IPS-11a (cell line): ENCODE measurements at regions not wholly inside any gene's neighbourhood (a gene's known extent, or its start where the extent isn't known, plus 50 kb on each side); places are given as distances from the start of the nearest gene placed in this dataset.

Experiments
- H3K4me3 ChIP-seq: one replicate; pipeline ENCODE4 v1.5.1; 2013; ENCODE audit warnings: low read depth, low read length, control low read depth

DNA sequence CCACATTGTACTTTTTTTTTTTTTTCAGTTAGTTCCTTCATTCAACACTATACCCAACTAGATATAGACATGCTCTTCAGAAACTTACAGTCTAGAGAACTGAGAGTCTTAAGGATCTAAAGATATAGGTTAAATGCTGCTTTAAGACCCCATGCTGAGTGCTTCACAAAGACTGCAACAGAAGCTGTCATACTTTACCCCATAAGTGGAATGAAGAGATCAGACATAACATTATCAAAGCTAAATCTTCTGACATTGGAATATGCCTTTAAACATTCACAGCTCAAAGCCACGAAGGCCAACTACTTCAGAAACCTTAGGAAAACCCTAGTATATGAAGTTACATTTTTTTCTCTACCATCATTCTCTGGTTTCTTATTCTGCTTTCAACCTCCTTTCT is 666.4 kb downstream of the KCNT2 start:
- no peak overlapping the region for H3K4me3 ChIP-seq

DNA sequence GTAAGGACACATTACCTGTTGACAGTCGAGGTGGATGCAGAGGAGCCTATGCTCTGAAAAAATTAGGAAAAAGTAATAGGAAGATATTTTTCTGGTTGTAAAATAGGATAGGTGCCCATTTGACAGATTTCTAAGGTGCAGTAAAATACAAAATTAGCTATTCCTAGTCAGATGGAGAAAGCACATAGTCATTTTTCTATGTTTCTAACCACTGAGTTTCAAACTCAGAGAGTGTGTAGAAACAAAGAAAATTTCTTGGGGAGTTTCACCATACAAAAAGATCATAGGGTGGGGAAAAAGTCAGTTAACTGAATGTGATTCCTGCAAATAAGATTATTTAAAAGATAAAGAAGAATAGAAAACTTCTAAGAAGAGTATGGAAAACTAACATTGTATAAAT is 666.9 kb downstream of the KCNT2 start:
- no peak overlapping the region for H3K4me3 ChIP-seq

DNA sequence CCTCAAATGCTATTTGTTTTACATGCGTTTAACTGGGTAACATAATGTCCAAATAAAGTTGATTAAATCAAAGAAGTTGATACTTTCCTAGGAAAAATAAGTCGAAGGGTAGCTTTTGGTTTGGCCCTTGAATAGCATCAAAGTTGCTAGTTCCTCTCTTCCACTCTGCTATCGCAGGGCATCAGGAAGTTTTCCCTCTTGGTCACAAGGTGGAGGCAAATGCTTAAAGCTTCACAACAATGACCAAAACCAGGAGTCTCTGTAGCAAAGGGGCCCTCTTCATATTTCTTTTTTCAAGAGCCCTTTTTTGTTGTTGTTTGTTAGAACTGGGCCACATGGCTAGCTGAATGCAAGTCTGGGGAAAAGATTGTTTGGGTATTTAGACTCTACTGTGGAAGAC is 668.4 kb downstream of the KCNT2 start:
- no peak overlapping the region for H3K4me3 ChIP-seq

DNA sequence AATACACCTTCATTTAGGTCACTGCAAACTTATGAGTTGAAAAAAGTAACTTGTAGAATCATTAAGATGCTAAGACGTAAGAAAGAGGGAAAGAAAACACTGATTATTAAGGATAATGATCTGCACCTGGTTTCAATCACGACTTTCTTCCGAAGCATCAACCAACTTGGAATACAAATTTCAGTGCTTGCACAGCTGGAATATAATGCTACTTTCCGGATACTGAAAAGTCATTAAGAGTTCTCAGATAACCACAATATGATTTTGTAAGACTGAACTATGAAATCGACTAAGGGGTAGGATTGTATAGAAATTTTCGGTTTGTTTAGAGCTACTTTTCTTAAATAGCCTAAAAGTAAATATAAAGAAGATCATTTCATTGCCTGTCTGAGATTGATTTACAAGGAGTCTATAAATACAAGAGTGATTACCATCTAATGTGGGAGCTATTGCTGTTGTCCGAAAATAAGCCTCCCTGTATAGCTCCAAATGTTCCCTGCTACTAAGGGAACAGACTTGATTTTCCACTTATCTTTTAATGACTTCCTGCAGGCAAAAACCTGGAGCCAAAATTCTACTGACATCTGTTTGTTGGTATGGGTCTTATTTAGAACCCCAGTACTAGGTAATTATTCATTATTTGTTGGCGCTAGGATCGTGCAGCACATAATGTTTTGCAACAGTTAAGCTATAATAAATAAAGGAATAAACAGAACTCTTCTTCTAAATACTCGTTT is 673.3 kb downstream of the KCNT2 start:
- no peak overlapping the region for H3K4me3 ChIP-seq

DNA sequence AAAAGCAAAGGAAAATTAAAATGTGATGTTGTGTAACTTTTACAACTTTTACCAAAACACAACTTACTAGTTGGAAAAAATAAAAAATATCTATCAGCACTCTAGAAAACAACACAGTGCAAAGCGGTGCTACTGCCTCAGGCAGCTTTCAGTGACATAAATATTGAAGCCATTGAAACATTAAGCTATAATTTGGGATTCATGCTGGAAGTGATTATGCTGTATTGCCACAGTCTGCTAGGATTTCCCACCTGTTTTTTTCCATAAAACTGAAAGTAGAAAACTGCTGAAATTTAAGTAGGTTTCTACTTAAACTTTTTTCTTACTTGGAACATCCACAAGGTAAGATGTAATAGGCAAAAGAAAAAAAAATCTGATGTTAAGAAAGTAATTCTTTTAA is 674.4 kb downstream of the KCNT2 start:
- H3K4me3 ChIP-seq: no peak overlapping the region

DNA sequence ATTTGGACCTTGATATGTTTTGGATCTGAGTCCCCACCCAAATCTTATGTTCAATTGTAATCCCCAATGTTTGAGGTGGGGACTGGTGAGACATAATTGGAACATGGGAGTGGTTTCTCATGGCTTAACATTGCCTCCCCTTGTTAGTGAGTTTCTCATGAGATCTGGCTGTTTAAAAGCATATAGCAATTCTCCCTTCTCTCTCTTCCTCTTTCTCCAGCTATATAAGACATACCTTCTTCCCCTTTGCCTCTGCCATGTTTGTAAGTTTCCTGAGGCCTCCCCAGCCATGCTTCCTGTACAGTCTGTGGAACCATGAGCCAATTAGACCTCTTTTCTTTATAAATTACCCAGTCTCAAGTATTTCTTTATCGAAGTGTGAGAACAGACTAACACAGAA is 692.4 kb downstream of the KCNT2 start:
- no peak overlapping the region for H3K4me3 ChIP-seq

DNA sequence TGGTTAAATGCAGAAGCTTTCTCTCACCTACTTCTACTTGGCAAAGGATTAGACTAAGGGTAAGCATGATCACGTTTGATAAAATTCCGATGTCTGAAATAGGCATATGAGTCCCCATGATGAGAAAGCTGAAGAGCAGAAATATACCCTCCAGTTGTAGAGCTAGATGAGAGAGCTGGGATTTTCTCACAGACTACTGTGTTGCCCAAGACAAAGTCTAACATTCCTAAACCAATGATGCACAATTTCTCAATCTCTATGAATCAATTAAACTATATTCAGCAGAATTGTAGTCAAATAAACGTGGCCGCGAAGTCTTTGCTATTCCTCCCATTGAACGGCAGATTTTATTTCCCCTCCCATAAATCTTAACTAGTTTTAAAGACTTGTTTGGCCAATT is 699.2 kb downstream of the KCNT2 start:
- H3K4me3 ChIP-seq: no peak overlapping the region

DNA sequence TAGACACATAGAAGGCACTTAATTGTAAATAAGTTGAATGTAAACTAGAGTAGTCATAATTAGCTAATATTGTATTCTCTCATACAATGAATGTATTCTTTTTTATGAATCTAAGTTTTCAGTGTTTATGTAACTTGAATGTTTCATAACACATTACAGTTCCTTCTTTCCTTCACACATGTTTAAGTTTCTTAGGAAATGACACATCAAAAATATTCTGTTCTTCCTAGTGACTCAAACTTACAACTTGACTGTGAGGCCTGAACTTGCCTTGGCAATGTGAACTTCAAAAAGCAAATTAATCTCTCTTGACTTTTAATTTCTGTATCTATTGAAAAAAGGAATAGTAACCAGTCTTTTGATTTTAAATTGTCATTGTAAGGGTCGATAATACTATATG is 700.1 kb downstream of the KCNT2 start:
- H3K4me3 ChIP-seq: no peak overlapping the region

DNA sequence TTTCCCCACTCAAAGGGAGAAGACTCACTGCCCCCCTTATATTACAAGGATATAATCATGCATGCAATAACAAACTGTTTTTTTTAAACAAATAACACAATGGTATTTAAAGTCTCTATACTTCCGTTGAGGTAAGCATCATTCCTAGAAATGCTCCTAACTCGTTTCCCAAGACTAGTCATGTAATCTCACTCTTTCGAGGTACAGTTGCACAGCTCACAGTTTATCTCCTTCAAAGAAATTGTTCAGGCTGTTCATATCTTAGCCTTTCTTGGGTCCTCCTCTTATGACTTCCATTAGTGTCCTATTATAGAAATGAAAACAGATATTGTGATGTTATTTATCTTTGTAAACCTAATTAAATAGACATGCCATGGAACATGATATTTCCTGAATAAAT is 705.0 kb downstream of the KCNT2 start:
- no peak overlapping the region for H3K4me3 ChIP-seq

DNA sequence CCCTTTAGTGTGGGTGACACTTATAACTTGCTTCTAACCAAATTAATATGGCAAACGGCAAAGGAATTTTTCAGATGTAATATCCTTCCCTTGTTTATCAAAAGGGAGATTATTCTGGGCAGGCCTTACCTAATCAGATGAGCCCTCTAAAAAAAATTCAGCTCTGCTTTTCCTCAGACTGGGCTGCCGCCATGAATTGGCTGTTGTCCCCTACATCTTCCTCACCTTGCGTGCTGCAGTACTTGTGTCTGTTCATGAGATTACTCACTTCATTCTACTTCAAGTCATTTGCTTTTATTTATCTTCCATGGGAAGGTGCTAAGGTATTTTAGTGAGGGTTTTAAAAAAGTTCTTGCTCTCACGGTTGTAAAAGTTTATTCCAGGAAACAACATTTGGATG is 705.5 kb downstream of the KCNT2 start:
- H3K4me3 ChIP-seq: no peak overlapping the region

DNA sequence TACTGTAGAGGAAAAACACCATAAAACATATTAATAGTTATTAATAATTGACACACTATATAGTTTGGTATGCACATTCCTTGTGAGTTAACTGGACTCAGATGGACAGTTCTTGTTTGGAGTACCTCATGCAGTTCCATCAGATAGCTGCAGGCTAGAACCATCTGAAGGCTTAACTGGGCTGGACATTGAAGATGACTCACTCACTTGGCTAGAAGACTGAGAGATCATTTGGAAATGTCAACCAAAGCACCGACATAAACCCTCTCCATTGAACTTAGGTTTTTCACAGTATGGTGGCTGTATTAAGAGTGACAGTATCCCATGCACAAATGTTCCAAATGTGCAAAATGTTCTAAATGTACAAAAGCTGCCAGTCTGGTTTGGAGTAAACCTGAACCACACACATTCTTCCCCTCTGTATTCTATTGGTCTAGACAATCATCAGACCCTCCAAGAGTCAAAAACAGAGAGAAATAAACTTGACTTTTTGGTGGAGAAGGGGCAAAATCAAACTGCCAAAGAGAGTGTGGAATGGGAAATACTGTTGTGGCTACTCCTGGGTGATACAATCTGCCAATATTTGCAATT is 708.4 kb downstream of the KCNT2 start:
- H3K4me3 ChIP-seq: no peak overlapping the region

DNA sequence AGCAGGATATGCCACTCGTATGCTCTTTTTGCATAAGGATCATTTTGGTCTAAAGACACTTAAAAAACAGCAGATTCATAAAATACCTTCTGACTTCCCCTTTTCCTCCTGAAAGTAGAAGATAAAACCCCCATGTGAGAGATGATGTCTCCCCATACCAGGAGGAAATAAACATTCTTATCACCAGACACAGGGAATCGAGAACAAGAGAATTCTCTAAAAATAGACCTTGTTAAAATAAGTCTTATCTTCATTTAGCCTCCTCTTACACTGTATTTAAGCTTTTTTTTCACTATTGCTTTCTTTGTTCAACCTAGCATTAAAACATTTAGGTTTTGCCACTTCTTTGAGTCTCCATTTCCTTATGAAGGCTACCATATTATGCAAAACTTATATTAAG is 709.3 kb downstream of the KCNT2 start:
- H3K4me3 ChIP-seq: no peak overlapping the region

DNA sequence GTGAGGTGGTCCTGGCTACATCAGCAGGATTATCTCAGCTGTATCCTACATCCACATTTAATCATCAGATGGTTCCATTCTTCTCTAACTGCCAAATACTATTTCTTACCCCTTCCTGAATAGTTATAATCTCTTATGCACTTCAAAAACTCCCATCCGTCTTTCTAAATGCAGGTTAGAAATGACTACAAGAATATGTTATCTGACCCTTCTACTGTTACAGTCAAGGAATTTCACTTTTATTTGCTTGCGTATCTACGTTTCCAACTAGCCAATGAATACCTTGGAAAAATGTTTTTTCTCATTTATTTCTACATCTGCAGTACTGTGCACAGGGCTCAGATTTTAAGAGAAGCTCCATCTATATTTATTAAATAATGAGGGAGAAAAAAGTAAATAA is 709.9 kb downstream of the KCNT2 start:
- no peak overlapping the region for H3K4me3 ChIP-seq

DNA sequence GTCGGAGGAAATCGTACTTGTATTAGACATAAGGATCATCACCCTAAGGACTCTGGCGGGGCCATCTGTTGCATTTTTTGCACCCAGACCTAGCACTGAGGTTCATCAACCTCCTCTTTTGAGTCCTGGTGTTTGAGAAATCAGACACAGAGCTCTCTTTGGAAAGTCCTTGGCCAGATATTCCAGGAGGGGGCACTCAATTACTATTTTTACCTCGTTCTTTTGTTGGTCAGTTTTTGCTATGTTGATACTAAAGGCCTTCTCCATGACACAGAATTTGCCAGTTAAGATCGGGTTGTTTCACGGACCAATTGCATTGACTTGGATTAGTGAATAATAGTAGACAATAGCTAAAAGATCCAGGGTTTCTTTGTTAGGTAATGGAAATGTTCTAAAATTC is 711.2 kb downstream of the KCNT2 start:
- no peak overlapping the region for H3K4me3 ChIP-seq

DNA sequence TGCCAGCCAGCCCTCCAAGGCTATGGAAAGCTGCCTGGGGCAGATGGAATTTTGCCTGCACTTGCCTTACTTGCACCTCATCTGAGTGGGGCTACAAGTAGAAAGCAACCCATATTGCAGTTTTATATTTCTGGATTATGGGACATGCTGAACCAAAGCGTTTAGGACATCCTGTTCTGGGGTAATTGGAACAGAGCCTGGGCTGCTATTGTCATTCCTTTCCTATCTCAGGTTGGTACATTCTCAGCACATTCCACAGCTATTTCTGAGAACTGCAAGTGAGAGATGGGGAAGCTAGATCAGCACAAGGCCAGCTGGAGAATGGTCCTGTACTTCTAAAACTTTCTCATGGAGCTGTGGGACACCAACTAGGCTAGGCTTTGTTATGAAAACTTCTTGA is 713.8 kb downstream of the KCNT2 start:
- no peak overlapping the region for H3K4me3 ChIP-seq

DNA sequence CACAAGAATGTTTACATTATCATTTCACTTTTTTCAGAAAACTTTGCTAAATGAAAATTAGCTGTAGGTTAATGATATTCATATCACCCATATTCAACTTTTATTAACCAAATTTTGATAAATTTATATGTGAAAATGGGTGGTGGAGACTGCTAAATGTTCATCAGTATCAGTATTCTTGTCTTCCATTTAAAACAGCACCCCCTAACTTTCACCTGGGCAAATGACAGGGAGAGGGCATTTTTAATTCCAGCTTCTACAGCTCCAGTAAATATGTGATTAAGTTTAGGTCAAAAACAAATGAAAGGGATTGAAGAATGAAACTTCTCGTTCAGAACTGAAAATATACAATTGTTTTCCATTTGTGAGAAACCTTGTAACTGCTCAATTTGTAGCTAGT is 722.2 kb downstream of the KCNT2 start:
- no peak overlapping the region for H3K4me3 ChIP-seq

DNA sequence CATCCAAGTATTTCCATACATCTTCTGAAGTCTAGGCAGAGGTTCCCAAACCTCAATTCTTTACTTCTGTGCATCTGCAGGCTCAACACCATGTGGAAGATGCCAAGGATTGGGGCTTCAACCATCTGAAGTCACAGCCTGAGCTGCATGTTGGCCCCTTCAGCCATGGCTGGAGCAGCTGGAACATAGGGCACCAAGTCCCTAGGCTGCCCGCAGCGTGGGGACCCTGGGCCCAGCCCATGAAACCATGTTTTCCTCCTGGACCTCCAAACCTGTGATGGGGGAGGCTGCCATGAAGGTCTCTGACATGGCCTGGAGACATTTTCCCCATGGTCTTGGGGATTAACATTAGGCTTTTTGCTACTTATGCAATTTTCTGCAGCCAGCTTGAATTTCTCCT is 729.8 kb downstream of the KCNT2 start:
- no peak overlapping the region for H3K4me3 ChIP-seq

DNA sequence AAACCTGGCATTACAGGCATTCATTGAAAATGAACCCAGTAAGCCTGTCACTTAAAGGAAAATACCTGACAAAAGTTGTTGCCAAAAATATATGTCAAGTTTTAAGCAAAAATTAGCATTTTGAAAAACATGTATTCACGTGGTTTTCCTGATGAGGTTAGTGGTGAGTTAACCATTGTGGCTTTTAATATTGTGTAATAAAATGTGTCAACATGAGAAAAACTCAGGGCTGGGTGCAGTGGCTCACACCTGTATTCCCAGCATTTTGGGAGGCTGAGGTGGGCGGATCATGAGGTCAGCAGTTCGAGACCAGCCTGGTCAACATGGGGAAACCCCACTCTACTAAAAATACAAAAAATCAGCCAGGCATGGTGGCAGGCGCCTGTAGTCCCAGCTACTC is 731.4 kb downstream of the KCNT2 start:
- no peak overlapping the region for H3K4me3 ChIP-seq

DNA sequence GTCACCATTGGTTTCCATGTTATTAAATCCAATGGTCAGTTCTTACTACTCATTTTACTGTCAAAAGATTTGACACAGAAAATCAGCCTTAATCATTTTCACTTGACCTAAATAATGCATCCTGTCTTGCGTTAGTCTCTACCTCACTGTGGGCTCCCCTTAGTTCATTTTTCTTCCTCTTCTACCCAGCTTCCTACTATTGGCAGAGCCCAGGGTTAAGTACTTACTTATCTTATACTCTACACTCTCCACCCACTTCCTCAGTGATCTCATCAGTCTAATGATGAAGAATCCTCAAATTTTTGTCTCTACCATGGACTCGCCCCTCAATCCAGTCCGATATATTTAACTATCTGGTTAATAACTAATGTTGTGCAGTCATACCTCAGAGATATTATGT is 735.9 kb downstream of the KCNT2 start:
- no peak overlapping the region for H3K4me3 ChIP-seq

DNA sequence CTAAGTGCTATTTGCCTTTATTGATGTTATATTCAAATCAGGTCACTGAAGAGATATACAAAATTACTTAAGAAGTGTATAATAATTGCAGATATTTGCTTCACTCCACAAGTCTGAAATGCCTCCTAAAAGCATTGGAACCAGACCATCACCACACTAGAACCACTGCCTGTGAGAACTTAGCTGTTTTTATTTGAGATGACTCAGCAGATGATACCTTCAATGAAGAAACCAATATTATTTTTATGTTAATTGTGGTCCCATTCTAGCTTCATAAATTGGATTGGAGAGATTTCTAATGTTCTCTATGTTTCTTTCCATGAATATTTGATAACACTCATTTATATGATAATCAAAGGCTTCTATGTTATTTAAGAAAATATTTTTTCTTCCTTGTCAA is 740.6 kb downstream of the KCNT2 start:
- H3K4me3 ChIP-seq: no peak overlapping the region

DNA sequence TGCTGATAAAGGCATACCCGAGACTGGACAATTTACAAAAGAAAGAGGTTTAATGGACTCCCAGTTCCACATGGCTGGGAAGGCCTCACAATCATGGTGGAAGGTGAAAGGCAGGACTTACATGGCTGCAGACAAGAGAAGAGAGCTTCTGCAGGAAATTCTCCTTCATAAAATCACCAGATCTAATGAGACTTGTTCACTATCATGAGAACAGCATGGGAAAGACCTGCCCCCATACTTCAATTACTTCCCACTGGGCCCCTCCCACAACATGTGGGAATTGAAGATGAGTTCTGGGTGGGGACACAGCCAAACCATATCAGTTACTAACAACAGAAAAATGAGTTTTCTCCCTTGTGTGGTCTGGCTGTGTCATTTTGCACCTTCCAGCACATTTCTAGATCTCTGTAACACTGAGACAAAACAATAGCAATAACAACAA is 741.4 kb downstream of the KCNT2 start:
- H3K4me3 ChIP-seq: no peak overlapping the region

DNA sequence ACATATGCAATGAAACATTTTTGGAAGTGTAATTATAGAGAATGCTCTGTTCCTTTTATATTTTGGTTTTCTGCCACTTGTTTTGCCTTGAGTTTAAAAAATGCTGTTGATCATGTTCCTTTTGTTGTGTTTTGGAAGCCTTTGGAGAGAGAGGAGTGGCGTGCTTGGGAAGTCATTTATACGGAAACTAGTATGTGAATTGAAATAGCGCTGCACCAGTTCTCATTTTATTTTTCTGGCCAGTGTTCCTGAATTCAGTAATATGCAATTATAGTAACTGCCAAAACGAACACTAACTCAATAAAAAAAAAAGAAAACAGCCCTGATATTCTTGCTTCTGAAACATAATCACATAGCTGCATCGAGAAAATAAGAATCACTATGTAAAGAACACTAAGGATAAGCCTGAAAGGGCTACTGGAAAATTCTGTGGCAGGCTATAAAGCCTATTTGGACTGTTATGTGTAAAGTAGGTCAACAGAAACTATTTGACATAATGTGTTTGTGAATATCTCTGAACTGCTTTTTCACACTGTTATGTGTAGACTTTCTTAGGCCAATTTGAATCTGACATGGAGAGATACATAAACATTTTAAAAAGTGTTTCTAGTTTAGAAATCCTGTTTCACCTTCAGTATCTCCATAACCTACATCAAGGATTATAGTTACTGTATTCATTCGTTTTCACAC is 742.0 kb downstream of the KCNT2 start:
- no peak overlapping the region for H3K4me3 ChIP-seq
